Psoas muscle (tissue), 7 donors: ENCODE measurements at regions not wholly inside any gene's neighbourhood (a gene's known extent, or its start where the extent isn't known, plus 50 kb on each side); places are given as distances from the start of the nearest gene placed in this dataset.
A peak's percentile ranks its signal among the peaks of the same experiment; 100 is the strongest.

Experiments
- ATAC-seq, 4 donors: fragments of 200-7000 bp; cut with Tn5 transposase; one replicate each; pipeline ENCODE4 v1.9.1; 2020; ENCODE audit warnings: moderate library complexity in 3 of 4, mild to moderate bottlenecking in 2 of 4
- DNase-seq, 2 donors: peaks; one replicate each; pipeline ENCODE4 v3.0.0-alpha.2; 2020
- H3K27ac ChIP-seq: fragments of 200-600 bp; one replicate; pipeline ENCODE4 v1.8.0; 2022
- H3K27me3 ChIP-seq, 3 donors: fragments of 200-600 bp in 1 of 3; one replicate each; pipeline versions ENCODE4 v1.6.1 to v1.8.0; 2013 to 2022; ENCODE audit warnings: low read length in 2 of 3, mild to moderate bottlenecking in 2 of 3, moderate library complexity in 1 of 3; ENCODE audit not compliant: insufficient read depth in 3 of 3
- H3K36me3 ChIP-seq, 2 donors: fragments of 200-600 bp in 1 of 2; one replicate each; pipeline versions ENCODE4 v1.6.1 to v1.8.0; 2013 to 2022; ENCODE audit warnings: low read depth in 1 of 2, mild to moderate bottlenecking in 1 of 2, moderate library complexity in 1 of 2; ENCODE audit not compliant: insufficient read depth in 1 of 2
- H3K4me1 ChIP-seq: fragments of 200-600 bp; one replicate; pipeline ENCODE4 v1.8.0; 2022
- H3K4me3 ChIP-seq: fragments of 200-600 bp; one replicate; pipeline ENCODE4 v1.8.0; 2022; ENCODE audit warnings: mild to moderate bottlenecking
- H3K9me3 ChIP-seq: fragments of 200-600 bp; one replicate; pipeline ENCODE4 v1.8.0; 2022
- WGBS, 3 donors: extraction: QIAGEN DNeasy Blood & Tissue Kit; methylation state at CpG; one replicate each; pipeline versions ENCODE4 v1.1.6 to v1.1.7; 2013; 5-methylcytosine and 5-hydroxymethylcytosine counted together
- intact Hi-C, 2 donors: fragments of 100-400 bp; cut with DNase I; formaldehyde crosslinking; loops; one replicate each; pipeline versions ENCODE4 v1.11.0 to v1.14.2; 2022
- TF ChIP-seq, protein P1 (sequence below): fragments of 200-600 bp; IDR thresholded peaks from one replicate; pipeline ENCODE4 v1.8.0; 2022; ENCODE audit warnings: antibody characterized with exemption
- donor health status: healthy with polysubstance abuse.
- donor health status: DM: no; HTN: no; CAD: no; lungs with moderate emphysema.
- donor health status: Bipolar disorder and iron deficiency.
- donor health status: healthy.
- donor health status: DM: yes; HTN: yes; CAD: no.
- donor health status: DM: no; HTN: no; CAD: no.
- donor health status: DM: yes; HTN: yes; CAD: no.

DNA sequence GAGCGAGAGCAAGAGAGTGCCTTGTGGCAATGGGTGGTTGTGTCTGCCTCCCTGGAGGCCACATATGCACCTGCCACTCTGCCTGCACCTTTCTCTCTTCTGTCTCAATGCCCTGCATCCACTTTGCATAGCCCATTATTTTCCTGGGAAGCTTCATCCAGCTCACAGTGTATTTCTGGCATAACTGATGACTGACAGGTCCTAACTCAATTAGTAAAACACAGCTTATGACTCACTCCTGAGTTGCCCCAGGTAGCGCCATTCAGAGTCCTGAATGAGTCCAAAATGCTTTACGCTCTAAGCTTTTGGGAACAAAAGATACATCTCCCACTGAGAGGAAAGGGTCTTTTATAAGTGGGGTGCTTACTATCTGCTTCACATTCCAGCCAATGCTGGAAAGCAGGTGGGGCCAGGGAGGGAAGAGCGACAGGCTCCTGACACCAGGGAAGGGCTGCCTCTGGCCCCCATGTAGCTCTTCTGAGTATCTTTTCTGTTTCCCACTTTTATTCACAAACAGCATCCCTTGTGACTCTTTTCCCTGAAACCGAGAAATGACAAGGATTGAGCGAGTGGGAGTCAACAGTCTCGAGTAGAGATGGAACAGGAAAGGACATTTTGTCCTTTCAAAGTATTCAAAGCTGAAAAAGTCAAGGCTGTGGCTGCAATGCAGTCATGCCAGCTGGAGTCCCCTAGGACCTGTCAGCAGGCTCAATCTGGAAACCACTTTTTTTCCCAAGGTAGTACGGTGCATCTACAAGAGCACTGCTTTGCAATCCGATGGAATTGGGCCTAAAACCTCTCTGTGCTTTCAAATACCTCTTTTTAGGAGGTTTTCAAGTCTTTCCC, 479.3 kb upstream of the PODXL start:
- intact Hi-C loops: no loop called here
- DNase-seq (peak in 1 of 2 donors; percentile 62), ATAC-seq (no peak)
- Histone ChIP-seq H3K4me1 (no peaks in the 10 kb centered on the region), H3K36me3 (no peaks in the 10 kb centered on the region), H3K4me3 (no peak overlapping the region), H3K27me3 (no peaks in the 10 kb centered on the region), H3K27ac (no peak overlapping the region), H3K9me3 (no peaks in the 10 kb centered on the region)
- 68 to 77% (median 71%) methylated on average over 9 of the region's 9 CpGs for WGBS, 3 donors
- TF ChIP-seq, protein P1, sequence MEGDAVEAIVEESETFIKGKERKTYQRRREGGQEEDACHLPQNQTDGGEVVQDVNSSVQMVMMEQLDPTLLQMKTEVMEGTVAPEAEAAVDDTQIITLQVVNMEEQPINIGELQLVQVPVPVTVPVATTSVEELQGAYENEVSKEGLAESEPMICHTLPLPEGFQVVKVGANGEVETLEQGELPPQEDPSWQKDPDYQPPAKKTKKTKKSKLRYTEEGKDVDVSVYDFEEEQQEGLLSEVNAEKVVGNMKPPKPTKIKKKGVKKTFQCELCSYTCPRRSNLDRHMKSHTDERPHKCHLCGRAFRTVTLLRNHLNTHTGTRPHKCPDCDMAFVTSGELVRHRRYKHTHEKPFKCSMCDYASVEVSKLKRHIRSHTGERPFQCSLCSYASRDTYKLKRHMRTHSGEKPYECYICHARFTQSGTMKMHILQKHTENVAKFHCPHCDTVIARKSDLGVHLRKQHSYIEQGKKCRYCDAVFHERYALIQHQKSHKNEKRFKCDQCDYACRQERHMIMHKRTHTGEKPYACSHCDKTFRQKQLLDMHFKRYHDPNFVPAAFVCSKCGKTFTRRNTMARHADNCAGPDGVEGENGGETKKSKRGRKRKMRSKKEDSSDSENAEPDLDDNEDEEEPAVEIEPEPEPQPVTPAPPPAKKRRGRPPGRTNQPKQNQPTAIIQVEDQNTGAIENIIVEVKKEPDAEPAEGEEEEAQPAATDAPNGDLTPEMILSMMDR: no peak

DNA sequence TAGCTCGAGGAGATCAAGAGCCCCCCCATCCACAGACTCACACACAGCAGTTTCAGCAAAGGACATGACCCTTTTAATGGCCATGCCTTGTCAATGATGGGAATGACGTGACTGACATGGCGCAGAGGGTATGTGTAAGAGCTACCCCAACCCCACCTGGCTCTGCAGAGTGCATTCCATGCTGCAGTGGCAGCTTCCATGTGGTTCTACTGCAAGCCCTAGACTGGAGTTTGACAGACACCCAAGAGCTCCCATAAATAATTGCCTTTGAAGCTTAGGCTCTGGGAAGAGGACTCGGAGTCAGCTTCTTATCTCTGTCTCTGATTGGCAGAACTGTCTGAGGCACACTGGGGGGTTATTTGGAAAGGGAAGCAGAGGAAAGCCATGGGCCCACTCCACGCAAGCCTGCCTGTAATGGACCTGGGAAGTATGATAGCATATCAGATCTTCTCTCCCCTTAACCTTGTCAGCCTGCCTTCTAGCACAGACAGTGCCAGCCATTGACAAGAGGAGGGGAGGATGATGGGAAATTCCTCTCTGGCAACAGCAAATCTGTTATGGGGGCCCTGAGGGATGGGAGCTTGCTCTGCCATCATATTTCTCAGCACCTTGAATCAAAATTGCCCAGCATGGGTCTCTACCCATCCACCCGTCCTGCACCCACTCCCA, 478.5 kb upstream of the PODXL start:
- WGBS, 3 donors: 78 to 80% (median 79%) methylated on average over 6 of the region's 6 CpGs
- Histone ChIP-seq H3K27me3 (no peaks in the 10 kb centered on the region), H3K27ac (no peak overlapping the region), H3K4me1 (no peaks in the 10 kb centered on the region), H3K9me3 (no peaks in the 10 kb centered on the region), H3K4me3 (no peak overlapping the region), H3K36me3 (no peaks in the 10 kb centered on the region)
- intact Hi-C loops: no loop called here
- DNase-seq: no peak
- ATAC-seq: no peak
- TF ChIP-seq, protein P1: no peak

DNA sequence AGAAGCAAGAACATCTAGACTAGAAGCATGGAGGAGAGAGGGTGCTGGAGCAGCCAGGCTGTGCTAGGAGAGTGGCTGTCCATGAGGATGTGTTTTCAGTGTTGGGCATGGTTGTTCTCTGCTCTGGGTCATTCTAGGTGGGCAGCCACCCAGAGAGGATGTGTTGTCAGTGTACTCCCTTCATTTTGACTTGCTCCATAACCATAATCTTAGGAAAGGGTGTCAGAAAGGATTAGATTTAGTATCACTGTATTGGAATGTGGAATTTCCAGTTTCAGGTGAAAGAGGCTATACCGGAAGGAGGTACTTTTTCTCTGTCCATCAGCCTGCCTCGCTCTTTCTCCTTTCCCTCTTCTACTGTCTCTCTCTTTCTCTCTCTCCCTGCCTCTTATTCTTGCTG, 474.5 kb upstream of the PODXL start:
- H3K4me1 ChIP-seq: no peaks in the 10 kb centered on the region
- DNase-seq (no peak), ATAC-seq (no peak)
- TF ChIP-seq, protein P1: no peak
- intact Hi-C loops: no loop called here
- no peaks in the 10 kb centered on the region for H3K9me3 ChIP-seq
- H3K27ac ChIP-seq: no peak overlapping the region
- H3K36me3 ChIP-seq: no peaks in the 10 kb centered on the region
- no peak overlapping the region for H3K4me3 ChIP-seq
- 79 to 100% (median 94%) methylated on average over 2 of the region's 2 CpGs for WGBS, 3 donors
- no peaks in the 10 kb centered on the region for H3K27me3 ChIP-seq

DNA sequence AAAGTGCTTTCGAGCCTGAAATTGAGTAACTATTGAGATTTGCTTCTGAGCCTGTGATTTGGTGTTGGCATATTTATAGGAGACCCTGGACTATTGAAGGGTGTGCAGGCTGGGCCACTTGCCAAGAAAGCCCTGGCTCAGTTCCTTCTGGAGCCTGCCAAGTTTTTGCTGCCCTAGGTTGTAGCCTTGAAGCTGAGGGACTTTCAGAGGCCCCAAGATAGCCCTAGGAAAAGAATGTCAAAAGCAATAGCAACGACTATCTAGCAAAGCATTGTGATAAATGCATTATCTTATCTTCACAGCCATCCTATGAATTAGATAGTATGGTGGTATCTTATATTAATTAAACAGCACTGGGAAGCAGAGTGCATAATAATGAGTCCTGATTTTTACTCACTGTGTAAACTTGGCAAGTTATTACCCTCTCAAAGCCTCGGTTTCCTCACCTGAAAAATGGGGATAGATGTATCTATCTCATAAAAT, 473.7 kb upstream of the PODXL start:
- intact Hi-C loops: no loop called here
- TF ChIP-seq, protein P1: no peak
- peak in 1 of 2 donors; percentile 16 for DNase-seq
- WGBS, 3 donors: 27 to 37% (median 33%) methylated on average over 3 of the region's 3 CpGs
- Histone ChIP-seq H3K27me3 (no peaks in the 10 kb centered on the region), H3K27ac (no peak overlapping the region), H3K4me1 (no peaks in the 10 kb centered on the region), H3K9me3 (no peaks in the 10 kb centered on the region), H3K4me3 (no peak overlapping the region), H3K36me3 (no peaks in the 10 kb centered on the region)
- ATAC-seq: no peak
